Activated T-cell treated with anti-CD3 and anti-CD28 coated beads, Interleukin-2, amount 50 U/mL, for 48 hours (primary cell): ENCODE measurements at regions not wholly inside any gene's neighbourhood (a gene's known extent, or its start where the extent isn't known, plus 50 kb on each side); places are given as distances from the start of the nearest gene placed in this dataset.

Experiments
- DNase-seq, 2 experiments: peaks; one replicate each; pipeline ENCODE4 v3.0.0-alpha.2; 2020

DNA sequence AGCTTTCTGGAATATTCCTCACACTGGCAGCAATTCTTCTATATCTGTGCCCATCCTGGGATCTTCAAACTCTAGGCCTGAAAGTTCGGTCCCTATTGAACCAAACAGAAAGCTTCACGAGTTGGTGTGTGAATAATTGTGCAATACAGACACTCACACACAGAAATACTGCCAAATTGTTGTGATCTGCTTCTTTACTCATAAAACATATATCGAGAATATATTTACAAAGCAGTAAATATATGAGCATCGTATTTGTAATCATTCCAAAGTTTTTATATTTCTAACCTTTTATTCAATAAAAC, 56.6 kb upstream of the BEX4 start:
- no peak for DNase-seq

DNA sequence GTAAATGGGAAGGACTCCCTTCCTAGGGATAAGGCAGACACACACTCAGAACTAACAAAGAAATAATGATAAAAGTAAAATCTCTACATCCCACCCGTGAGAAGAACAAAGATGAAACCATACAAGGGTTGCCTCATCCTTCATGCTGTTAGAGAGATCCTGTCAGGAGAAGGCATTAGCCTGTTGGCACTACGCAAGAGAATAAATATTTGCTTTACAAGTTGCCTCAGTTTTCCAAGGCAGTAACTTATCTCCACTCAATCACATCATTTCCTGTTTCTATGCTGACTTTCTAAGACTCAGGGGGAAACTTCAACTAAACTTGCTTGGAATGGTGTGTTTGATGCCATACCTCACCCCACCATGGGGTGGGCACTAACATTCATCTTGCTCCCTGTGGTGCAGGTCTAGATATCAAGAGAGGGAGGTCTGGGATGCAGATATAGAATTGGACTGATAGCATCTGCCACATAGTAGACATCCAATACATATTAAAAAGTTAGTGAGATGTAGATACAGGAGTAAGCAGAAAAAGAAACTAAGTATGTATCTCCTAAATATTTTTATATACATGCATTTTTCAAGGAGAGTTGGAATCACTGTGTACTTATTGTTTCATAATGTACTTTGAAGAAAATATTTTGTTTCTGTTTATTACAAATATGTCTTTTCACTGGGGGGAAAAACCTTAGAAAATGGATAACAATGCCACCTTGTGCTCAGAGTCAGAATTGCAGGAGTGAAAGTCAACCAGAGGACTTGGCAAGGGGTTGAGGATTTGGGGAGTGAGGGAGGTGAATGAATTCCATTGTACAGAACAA, 57.2 kb upstream of the BEX4 start:
- DNase-seq, result peak; percentile 19 to 24

DNA sequence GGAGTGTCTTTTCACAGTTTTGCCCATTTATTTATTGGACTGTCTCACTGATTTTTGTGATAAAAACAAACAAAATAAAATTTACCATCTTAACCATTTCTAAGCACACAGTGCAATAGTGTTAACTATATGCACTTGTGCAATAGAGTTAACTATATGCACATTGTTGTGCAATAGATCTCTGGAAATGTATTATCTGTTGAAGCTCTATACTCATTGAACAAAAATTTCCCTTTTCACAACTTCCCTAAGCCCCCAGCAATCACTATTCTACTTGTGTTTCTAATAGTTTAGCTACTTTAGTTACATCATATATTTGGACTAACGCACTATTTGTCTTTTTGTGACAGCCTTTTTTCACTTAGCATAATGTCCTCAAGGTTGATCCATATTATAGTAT, 59.7 kb upstream of the BEX4 start:
- DNase-seq, result no peak

DNA sequence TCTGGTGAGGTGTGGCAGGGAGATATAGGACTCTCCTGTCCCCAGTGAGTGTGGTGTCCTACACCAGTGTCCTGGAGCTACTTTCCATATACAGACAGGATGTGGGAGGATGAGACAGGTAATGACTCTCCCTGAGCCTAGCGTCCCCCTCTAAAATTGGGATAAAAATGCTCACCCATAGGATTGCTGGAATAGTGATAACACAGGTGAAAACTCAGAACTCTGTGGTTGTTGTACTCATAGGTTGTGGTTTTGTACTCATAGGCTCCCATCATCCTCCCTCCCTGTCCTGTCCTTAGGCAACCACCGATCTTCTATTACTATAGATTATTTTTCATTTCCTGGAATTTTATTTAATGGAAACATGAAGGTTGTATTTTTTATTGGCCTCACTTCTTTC, 60.7 kb upstream of the NXF3 start:
- no peak for DNase-seq

DNA sequence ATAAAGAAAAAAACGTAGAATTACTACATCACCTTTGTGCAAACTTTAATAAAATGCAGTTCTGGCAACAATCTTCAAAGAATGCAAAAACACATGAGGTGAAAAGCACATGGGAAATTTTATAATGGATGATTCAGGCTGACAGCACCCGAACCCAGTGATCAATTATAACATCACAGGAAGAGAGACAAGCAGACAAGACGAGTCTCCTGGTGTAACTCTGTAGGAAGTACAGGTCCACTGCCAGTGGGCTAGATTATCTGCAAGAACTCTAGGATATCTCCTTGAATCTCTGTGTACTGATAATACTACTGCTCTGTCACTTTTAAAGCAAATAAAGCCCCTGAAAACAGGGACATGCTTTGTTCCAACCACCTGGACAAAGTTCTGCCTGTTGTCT, 58.9 kb upstream of the NXF3 start:
- DNase-seq, result no peak

DNA sequence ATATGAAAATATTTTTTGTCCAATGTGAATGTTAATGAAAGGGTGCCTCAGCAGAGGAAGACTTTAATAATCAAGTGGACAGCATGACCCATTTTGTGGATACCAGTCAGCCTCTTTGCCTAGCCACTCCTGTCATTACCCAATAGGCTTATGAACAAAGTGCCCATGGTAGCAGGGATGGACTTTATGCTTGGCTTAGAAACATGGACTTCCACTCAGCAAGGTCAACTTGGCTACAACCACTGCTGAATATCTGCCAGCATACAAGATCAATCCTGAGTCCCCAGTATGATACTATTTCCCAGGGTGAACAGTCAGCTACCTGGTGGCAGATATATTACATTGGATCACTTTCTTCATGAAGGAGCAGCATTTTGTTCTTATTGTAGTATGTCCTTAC, 56.7 kb upstream of the NXF3 start:
- DNase-seq, result no peak

DNA sequence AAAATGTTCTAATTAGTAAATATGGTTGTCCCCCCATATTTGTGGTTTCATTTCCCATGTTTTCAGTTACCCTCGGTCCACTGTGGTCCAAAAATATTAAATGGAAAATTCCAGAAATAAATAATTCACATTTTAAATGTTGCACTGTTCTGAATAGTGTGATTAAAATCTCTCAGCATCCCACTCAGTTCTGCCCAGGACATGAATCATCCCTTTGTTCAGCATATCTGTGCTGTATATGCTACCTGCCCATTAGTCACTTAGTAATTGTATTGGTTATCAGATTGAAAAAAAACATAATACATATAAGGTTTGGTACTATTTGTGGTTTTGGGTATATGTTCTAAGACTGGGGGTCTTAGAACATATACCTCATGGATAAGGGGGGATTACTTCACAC, 55.1 kb upstream of the NXF3 start:
- DNase-seq, result no peak
